DOHH2 (cell line): ENCODE measurements at regions not wholly inside any gene's neighbourhood (a gene's known extent, or its start where the extent isn't known, plus 50 kb on each side); places are given as distances from the start of the nearest gene placed in this dataset.

ENCODE experiments used
- CTCF ChIP-seq: fragments of 200-600 bp; sonication (generic); IDR thresholded peaks from one replicate; pipeline ENCODE4 v1.5.1; 2014; ENCODE audit warnings: antibody characterized with exemption, mild to moderate bottlenecking, low read depth, low read length; ENCODE audit not compliant: poor library complexity, severe bottlenecking
- EZH2phosphoT487 ChIP-seq: fragments of 200-600 bp; sonication (generic); IDR thresholded peaks from 2 replicates; pipeline ENCODE4 v1.6.1; 2017; ENCODE audit warnings: borderline replicate concordance, mild to moderate bottlenecking, antibody characterized with exemption, low read length, moderate library complexity, mixed read lengths

GRCh38 chr11:122046846-122047245 is 69.2 kb downstream of the BLID start:
- TF ChIP-seq CTCF (no peak), EZH2phosphoT487 (no peak)
